ENCODE measurements at regions not wholly inside any gene's neighbourhood (a gene's known extent, or its start where the extent isn't known, plus 50 kb on each side); places are given as distances from the start of the nearest gene placed in this dataset.

- no peak for DNase-seq (ENCODE audit: low read depth, low spot score)
These were observed 111.1 kb upstream of the HABP2 start for GRCh38 chr10:113441686-113442270.

GRCh38 chr10:113442336-113442735, 110.5 kb upstream of the HABP2 start:
- no peak for DNase-seq (ENCODE audit: low read depth, low spot score)

DNA sequence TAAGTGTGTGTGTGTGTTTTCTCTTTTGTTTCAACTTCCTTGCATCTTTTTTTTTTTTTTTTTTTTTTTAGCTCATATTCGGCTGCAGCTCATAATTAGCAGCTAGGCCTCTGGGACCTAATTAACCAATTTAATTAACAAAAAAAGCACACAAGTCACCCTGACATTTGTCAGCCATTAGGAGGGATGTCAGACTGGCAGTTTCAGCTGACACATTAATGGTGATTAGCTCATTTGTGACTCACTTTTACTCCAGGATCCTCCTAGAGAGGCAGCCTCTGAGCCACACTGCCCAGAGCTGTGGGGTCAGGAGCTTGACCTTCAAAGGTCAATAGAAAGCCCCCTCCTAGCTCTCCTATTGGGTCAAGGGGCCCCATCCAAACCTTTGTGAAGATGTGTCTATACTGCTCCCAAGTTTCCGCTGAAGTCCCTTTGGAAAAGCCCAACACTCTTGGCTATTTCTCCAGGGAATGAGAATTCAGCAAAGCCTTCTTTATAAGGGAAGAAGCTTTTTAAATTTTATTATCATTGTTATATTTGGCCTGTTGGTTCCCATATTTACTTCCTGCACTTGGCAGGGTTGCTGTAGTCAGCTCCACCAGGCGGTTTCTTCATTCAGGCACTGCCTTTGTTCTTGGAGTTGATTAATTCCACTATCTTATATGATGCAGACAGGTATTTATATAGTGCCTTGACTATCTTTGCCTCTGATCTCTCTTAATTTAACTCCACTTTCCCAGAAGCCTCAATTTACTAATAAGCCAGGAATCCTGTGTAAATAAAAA, 109.5 kb upstream of the HABP2 start:
- no peak for DNase-seq (ENCODE audit: low read depth, low spot score)

DNA sequence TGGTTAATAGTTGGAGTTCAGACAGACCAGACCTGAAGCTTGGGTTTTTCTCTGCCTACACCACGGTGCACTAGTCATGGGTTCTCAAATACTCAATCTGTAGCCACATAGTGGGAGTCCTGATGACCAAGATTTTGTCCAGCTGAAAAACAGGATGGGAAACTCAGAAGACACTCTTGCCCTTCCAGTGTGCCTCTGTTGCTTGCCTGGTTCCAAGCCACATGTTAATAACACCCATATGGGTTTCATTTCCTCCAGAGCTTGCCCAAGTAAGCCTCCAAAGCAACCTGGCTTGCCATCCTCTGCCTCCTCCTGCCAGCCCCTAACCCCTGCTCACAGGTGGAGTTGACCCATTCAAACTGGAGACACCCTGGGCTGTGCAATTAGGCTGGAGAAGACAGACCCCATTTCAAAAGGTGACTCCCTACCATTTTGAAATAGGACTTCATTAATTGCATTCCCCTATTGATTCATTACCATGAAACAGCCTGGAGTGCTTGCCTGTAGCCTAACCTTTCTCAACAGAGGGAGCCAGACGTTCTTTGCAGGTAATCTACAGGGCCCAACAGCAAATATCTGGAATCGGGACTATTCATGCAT, 108.0 kb upstream of the HABP2 start:
- DNase-seq (ENCODE audit: low read depth, low spot score), result no peak

- no peak for DNase-seq (ENCODE audit: low read depth, low spot score)
These were observed 107.1 kb upstream of the HABP2 start for GRCh38 chr10:113445736-113446135.

- no peak for DNase-seq (ENCODE audit: low read depth, low spot score)
These were observed 106.1 kb upstream of the HABP2 start for GRCh38 chr10:113446739-113447138.

DNA sequence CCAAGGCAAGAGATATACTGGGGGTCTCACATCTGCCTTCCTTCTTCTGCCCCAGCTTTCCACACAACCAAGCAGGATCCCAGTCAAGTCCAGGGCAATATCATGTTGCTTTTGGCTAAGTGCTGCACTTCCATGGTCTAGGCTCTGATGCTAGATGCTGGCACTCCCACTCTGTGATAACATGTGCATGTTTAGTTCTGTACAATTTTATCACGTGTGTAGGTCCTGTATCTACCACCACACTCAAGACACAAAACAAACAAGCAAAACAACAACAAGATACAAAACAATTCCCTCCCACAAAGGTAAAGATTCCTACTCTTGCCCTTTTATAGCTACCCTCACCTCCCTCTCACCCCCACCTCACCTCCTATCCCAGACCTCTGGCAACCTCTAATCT, 105.6 kb upstream of the HABP2 start:
- no peak for DNase-seq (ENCODE audit: low read depth, low spot score)

DNA sequence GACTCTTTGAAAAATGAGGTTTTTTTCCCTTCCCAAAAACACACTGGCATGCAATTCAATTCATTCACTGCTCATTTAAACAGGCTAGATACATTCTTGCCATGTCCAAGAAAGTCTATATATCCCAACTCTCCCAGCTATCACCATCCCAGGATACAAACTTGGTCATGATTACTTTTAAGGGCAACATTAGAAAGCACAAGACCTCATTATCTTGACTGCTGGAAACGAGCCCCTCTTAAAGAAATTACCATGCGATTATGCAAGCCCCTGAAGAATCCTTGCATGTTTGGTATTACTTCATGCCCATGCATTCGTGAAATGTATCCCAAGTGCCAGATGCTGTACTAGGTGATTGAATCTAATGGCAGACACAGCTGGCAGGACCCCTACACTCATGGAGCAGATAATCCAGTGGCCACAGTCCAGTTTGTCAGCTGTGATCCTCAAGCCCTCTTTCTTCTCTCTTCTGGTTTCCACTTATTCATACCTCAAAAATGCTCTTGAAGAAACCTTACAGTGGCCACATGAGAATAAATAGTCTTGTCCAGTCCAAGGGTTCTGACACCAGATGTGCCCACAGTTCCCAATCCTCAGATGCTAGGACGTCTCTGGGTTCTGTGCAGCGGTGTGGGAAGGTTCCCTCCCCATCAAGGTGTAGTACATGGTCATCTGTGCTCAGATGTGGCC, 103.7 kb upstream of the HABP2 start:
- DNase-seq (ENCODE audit: low read depth, low spot score), result no peak

DNA sequence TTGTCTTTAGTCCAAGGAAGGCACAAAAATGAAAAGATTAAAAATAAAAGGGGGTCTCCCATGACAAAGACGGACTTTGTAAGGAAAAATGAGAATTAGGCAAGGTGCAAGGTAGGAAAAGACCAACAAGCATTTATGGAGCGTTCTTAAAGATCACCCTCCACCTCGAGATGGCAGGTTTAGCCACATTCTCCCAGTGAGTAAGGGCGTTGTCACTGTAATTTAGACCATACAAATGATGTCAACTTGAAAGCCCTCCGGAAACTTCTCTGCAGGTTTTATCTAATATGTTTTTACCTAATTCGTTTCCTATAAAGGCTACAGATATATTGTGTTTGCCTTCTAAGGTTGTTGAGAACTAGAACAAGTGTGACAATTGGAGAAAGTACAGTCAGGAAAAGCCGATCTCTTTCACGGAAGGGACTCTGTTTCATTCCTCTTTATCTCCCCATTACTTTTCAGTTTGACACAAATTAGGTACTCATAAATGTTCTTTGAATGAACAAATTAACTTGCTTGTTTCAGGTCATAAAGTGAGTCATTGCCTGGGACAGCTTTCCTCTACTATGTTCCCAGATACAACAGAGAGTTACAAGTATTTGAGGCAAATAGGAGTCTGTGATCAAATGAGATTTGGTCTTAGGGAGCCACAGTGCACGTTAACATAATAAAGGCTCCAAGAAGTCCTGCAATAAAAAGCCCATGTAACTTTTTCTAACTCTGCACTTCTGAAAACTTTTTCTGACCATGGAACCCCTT, 102.6 kb upstream of the HABP2 start:
- no peak for DNase-seq (ENCODE audit: low read depth, low spot score)

DNA sequence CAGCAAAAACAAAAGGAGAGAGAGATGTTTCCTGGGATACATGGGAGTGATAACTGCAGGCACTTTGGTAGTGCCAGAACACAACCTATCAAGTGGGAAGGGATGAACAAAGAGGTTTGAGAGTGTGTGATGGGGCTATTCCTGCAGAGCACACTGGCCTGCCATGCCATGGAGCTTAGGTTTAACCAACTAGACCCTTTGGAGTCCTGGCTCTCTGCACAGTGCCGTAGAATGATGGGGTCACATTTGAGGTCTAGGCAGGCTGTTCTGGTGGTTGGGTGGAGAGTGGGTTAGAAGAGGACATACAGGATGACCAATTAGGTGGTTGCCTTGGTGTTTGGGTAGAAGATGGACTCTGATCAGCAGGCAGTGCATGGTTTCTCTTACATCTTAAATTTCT, 101.9 kb upstream of the HABP2 start:
- no peak for DNase-seq (ENCODE audit: low read depth, low spot score)

- DNase-seq (ENCODE audit: low read depth, low spot score), result no peak
These were observed 100.6 kb upstream of the HABP2 start for GRCh38 chr10:113452146-113452845.

- DNase-seq (ENCODE audit: low read depth, low spot score), result no peak
These were observed 99.5 kb upstream of the HABP2 start for GRCh38 chr10:113453351-113453750.

DNA sequence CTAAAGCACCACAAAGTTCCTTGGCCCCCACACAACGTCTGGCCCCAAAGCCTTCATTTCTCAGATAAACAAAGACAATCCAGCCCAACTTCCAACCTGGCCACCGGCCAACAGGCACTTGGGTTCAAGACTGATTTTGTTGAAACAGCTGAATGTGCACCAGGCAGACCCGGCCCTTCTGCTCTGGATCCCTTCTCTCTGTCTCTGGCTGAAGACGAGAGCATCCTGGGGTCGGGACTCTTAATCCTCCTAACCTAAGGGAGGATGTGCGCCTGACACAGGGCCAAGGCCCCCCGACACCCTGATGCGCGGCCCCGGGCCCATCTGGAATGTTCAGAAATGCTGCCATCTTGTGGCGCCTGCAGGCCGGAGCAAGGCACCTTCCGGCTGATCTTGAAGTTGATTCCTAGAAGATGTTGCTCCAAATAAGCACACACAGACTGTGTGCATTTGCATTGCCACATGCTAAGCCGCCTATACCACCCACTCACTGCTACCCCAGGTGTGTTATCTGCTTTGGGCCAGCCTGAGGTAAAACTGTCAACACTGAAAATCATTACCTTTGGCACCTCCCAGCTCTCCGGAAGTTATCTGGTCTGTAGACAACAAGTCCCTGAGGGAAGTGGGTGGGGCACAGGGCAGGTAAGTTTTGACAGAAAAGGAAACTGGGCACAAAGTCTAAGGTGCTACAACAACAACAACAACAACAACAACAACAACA, 98.4 kb upstream of the HABP2 start:
- DNase-seq (ENCODE audit: low read depth, low spot score), result peak; percentile 67

DNA sequence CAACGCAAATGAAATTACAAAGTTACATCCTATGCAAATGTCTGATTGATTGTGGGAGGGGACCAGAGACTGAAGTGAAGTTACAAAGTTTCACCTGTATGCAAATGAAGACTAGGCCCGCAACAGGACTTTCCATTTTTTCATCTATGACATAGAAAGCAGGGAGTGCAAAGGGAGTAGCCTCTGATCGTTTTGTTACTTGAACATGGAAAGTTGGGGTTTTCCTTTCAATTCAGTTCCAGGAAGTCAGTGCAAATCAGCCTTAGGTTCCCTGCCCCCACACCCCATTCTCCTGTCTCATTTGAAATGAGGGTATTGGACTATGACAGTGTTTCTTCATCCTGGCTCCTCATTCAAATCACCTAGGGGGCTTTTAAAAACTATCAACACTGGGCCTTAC, 96.9 kb upstream of the HABP2 start:
- no peak for DNase-seq (ENCODE audit: low read depth, low spot score)

- no peak for DNase-seq (ENCODE audit: low read depth, low spot score)
These were observed 96.1 kb upstream of the HABP2 start for GRCh38 chr10:113456741-113457140.

- no peak for DNase-seq (ENCODE audit: low read depth, low spot score)
These were observed 95.4 kb upstream of the HABP2 start for GRCh38 chr10:113457408-113457807.

- no peak for DNase-seq (ENCODE audit: low read depth, low spot score)
These were observed 94.4 kb upstream of the HABP2 start for GRCh38 chr10:113458451-113458850.

GRCh38 chr10:113458944-113459343, 93.9 kb upstream of the HABP2 start:
- DNase-seq (ENCODE audit: low read depth, low spot score), result no peak

DNA sequence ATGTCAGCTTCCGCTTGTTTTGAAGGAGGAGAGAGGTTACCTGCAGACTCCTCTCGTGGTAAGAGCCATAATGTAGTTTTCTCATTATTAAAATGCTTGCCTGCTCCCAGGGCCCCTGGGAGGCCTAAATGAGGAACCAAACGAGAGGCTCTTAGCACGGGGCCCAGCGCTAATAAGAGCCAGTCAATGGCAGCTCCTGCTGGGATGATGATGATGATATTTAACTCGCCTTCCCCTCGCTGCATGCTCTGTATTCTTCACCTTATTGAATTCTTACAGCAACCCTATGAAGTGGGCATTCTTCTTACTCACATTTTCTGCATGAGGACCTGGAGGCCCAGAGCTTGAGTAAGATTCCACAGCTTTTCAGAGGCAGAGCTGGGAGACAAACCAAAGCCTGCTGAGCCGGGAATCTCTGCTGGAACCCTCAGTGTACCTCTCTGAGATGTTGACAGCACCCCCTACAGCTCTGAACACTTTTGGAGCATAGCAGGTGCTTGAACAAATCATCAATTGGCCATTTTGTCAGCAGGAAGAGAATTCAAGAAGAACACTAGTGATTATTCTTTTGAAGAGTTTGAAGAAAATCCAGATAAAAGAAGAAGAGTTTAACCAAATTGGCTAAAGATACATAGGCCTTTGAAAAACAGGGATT, 93.1 kb upstream of the HABP2 start:
- no peak for DNase-seq (ENCODE audit: low read depth, low spot score)

GRCh38 chr10:113463083-113463482, 89.8 kb upstream of the HABP2 start:
- DNase-seq (ENCODE audit: low read depth, low spot score), result no peak

Measured in ELF-1 (cell line).